ENCODE measurements at regions not wholly inside any gene's neighbourhood (a gene's known extent, or its start where the extent isn't known, plus 50 kb on each side); places are given as distances from the start of the nearest gene placed in this dataset.
A peak's percentile ranks its signal among the peaks of the same experiment; 100 is the strongest.

DNA sequence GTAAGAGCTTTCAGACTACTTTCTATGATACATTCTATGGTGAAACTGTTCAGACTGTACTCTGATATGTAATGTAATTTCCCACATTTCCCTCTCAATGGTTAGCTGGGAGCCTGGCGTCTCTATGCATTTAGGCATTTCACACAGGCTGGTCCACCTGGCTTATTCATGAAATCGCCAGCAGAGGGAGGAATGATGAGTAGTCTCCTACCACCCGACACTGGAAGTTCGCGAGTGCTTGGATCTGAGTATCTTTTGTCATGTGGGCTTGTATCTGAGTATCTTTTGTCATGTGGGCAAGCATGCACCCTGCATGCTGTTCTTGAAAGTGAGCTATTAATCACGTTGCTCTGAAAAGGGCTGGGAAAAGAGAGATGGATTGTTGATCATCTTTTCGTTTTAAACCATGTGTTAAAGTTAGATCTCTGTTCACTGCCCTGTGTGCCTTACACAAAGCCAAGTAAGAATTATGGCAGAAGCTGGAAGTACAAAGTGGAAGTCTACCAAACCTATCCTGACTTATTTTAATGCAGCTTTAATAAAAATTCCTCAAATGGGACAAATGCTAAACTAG, 235.0 kb downstream of the ATP23 start:
- no peaks in the 10 kb centered on the region for H3K4me1 Mint-ChIP-seq
- ATAC-seq, result no peak
- ChIA-PET POLR2A (no interaction called here), CTCF (interaction anchor here (0.5 to 1.2 kb wide), 2 partner anchors 87 to 254 kb away, joined by 3 read pairs; no protein-coding TSS in a partner anchor)
- H3K27ac Mint-ChIP-seq, result no peak overlapping the region
- no peaks in the 10 kb centered on the region for H3K36me3 Mint-ChIP-seq (ENCODE audit: low read depth)
- intact Hi-C loops (cut with DNase I, micrococcal nuclease), result no loop called here
- no peaks in the 10 kb centered on the region for H3K9me3 Mint-ChIP-seq (ENCODE audit: low read depth)
- peaks cover 18% of the 10 kb centered on the region for H3K27me3 Mint-ChIP-seq
- H3K4me3 Mint-ChIP-seq, result no peak overlapping the region
- peak; percentile 5 for DNase-seq

DNA sequence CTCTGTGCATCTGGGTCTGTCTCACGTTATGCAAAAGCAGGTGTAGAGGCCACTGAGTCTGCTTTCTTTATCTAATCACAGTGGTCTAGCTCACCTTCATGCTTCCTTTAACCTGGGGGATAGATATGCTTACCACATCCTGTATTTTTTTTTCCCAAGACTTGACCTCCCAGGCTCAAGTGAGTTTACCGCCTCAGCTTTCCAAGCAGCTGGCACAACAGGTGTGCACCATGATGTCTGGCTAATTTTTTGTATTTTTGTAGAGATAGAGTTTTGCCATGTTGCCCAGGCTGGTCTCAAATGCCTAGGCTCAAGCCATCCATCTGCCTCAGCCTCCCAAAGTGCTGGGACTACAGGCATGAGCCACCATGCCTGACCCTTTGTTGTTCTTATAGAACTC, 236.0 kb downstream of the ATP23 start:
- no peaks in the 10 kb centered on the region for H3K4me1 Mint-ChIP-seq
- ATAC-seq (no peak), DNase-seq (no peak)
- H3K27me3 Mint-ChIP-seq, result peaks cover 18% of the 10 kb centered on the region
- no peak overlapping the region for H3K4me3 Mint-ChIP-seq
- no peak overlapping the region for H3K27ac Mint-ChIP-seq
- ChIA-PET POLR2A (no interaction called here), CTCF (interaction anchor here (1.2 kb wide), 1 partner anchor 255 kb away, joined by 3 read pairs; no protein-coding TSS in a partner anchor)
- H3K36me3 Mint-ChIP-seq (ENCODE audit: low read depth), result no peaks in the 10 kb centered on the region
- no peaks in the 10 kb centered on the region for H3K9me3 Mint-ChIP-seq (ENCODE audit: low read depth)
- intact Hi-C loops (cut with DNase I, micrococcal nuclease), result no loop called here

DNA sequence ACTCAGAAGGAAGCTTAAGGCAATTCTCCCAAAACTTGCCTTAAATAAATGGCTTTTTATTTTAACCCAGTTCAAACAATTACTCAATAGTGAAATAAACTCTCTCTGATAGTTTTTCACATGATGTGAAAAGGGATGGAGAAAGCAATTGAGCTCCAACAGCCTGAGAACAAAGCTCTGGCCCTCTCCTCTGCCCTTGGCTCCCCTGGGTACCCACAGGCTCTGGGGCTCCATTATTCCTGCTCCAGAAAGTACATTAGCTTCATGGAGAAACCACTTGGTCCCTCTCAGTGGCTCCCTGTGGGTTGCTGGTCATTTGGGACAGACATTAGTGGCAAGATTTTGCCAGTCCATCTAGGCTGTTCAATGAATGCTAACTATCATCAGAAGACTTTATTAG, 242.8 kb downstream of the ATP23 start:
- H3K36me3 Mint-ChIP-seq (ENCODE audit: low read depth), result no peaks in the 10 kb centered on the region
- H3K4me3 Mint-ChIP-seq, result no peak overlapping the region
- CTCF ChIA-PET, result no interaction called here
- intact Hi-C loops (cut with DNase I, micrococcal nuclease), result no loop called here
- H3K4me1 Mint-ChIP-seq, result no peaks in the 10 kb centered on the region
- ATAC-seq (no peak), DNase-seq (no peak)
- POLR2A ChIA-PET, result no interaction called here
- H3K27me3 Mint-ChIP-seq, result peaks cover 5% of the 10 kb centered on the region
- H3K9me3 Mint-ChIP-seq (ENCODE audit: low read depth), result peaks cover 6% of the 10 kb centered on the region
- H3K27ac Mint-ChIP-seq, result no peak overlapping the region

DNA sequence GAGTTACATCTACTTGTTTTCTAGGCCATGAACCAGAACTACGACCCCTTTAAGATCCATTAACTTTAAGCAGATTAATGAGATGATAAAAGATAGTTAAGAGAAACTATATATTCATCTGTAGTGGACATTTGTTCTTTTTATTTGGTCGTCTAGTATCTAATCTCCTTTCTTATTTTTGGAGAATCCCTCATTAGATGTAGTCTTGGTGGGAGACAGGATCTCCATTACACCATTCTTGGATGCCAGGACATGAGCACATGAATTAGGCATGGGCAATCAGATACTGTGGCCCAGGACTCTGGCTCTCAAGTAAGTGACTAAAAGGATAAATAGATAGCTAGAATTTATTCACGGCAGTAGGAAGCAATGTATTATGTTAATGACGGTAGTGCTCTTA, 245.0 kb downstream of the ATP23 start:
- Mint-ChIP-seq H3K9me3 (ENCODE audit: low read depth) (peaks cover 6% of the 10 kb centered on the region), H3K4me1 (no peaks in the 10 kb centered on the region), H3K27ac (no peak overlapping the region), H3K27me3 (peaks cover 2% of the 10 kb centered on the region), H3K4me3 (no peak overlapping the region), H3K36me3 (ENCODE audit: low read depth) (no peaks in the 10 kb centered on the region)
- intact Hi-C loops (cut with DNase I, micrococcal nuclease), result loop anchor here in 1 of 2 experiments (5.0 kb wide), 1 partner anchor 51 kb away; no protein-coding TSS in a partner anchor
- ATAC-seq (no peak), DNase-seq (no peak)
- CTCF ChIA-PET, result no interaction called here
- POLR2A ChIA-PET, result no interaction called here

DNA sequence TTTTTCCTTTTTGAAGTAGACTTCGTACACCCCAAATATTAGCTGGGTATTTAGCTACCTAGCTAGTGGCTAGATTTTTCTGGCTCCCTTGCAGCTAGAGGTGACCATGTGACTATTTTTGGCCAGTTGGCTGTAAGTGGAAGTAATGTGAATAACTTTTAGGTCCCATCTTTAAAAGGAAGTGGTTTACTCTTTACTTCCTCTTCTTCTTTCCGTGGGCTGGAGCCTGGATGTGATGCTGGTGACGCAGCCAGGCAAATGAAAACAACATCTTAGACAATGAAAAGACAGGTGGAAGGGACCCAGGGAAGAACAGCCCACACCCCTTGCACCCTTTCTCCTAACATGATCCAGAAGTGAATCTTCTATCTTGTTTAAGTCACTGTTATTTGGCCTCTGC, 245.5 kb downstream of the ATP23 start:
- Mint-ChIP-seq H3K27me3 (peaks cover 2% of the 10 kb centered on the region), H3K9me3 (ENCODE audit: low read depth) (peaks cover 6% of the 10 kb centered on the region), H3K36me3 (ENCODE audit: low read depth) (no peaks in the 10 kb centered on the region), H3K27ac (no peak overlapping the region), H3K4me1 (no peaks in the 10 kb centered on the region), H3K4me3 (no peak overlapping the region)
- intact Hi-C loops (cut with DNase I, micrococcal nuclease), result loop anchor here in 1 of 2 experiments (5.0 kb wide), 1 partner anchor 50 kb away; no protein-coding TSS in a partner anchor
- CTCF ChIA-PET, result no interaction called here
- POLR2A ChIA-PET, result no interaction called here
- no peak for DNase-seq
- no peak for ATAC-seq

DNA sequence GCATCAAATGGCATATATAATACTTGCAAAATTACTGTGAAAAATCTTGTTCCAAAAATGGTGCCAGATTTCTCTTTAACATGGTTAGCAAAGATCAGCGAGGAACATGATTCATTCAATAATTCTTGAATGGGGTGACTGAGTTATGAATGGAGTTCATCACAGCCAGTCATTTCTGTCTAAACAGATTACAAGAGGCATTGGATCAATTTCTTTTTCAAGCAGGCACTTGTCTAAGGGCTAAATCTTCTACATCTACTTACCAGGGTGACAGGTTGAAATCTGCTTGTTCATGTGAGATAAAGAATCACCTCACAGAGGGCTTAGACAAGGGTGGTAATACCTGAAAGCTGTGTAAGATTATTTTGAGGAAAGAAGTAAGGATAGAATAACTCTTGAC, 247.7 kb downstream of the ATP23 start:
- H3K9me3 Mint-ChIP-seq (ENCODE audit: low read depth), result peaks cover 6% of the 10 kb centered on the region
- ChIA-PET POLR2A (no interaction called here), CTCF (no interaction called here)
- peaks cover 4% of the 10 kb centered on the region for H3K27me3 Mint-ChIP-seq
- intact Hi-C loops (cut with DNase I, micrococcal nuclease), result loop anchor here in 1 of 2 experiments (5.0 kb wide), 1 partner anchor 48 kb away; no protein-coding TSS in a partner anchor
- no peak overlapping the region for H3K4me3 Mint-ChIP-seq
- H3K4me1 Mint-ChIP-seq, result no peaks in the 10 kb centered on the region
- no peak overlapping the region for H3K27ac Mint-ChIP-seq
- DNase-seq, result no peak
- no peaks in the 10 kb centered on the region for H3K36me3 Mint-ChIP-seq (ENCODE audit: low read depth)
- ATAC-seq, result no peak

DNA sequence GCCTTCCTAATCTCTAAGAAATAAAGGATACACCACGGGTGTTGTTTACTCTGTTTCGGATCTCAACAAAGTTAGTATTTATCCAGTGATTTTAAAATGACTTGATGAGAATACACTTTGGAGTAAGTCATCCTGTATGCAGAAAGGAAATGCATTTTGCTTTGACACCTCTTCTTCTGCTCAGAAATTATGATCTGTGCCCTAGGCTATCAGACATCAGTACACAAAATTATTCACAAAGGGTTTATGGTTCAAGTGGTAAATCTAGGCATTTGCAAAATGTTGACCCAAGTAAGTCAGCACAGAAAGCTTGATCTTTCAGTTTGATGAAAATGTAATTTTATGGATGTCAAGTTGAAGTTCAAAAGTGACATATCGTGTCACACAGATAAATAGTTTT, 248.5 kb downstream of the ATP23 start:
- no peaks in the 10 kb centered on the region for H3K4me1 Mint-ChIP-seq
- ChIA-PET POLR2A (no interaction called here), CTCF (no interaction called here)
- no peaks in the 10 kb centered on the region for H3K36me3 Mint-ChIP-seq (ENCODE audit: low read depth)
- no peak overlapping the region for H3K4me3 Mint-ChIP-seq
- intact Hi-C loops (cut with DNase I, micrococcal nuclease), result loop anchor here in 1 of 2 experiments (5.0 kb wide), 1 partner anchor 47 kb away; no protein-coding TSS in a partner anchor
- DNase-seq (no peak), ATAC-seq (no peak)
- H3K27me3 Mint-ChIP-seq, result peaks cover 8% of the 10 kb centered on the region
- H3K27ac Mint-ChIP-seq, result no peak overlapping the region
- H3K9me3 Mint-ChIP-seq (ENCODE audit: low read depth), result peaks cover 6% of the 10 kb centered on the region

DNA sequence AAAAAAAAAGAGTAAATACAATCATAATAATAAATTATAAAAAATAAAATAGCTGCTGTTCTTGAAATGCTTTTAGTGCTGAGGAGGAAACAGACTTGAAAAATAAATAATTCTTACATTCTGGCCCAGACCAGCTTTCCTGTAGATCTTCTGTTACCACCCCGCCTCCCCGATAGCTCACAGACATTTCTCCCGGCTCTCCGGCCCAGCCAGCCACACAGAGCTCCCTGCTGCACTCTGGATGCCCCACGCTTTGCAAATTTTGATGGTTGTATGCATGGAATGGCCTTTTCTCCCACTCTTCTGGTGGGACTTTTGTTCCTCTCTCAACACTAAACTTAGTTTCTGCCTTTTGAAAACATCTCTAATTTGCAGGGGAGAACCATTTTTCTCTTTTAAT, 249.3 kb downstream of the ATP23 start:
- no peak for ATAC-seq
- Mint-ChIP-seq H3K9me3 (ENCODE audit: low read depth) (peaks cover 4% of the 10 kb centered on the region), H3K36me3 (ENCODE audit: low read depth) (no peaks in the 10 kb centered on the region), H3K27ac (no peak overlapping the region), H3K27me3 (peaks cover 8% of the 10 kb centered on the region), H3K4me1 (no peaks in the 10 kb centered on the region), H3K4me3 (no peak overlapping the region)
- no peak for DNase-seq
- intact Hi-C loops (cut with DNase I, micrococcal nuclease), result no loop called here
- ChIA-PET CTCF (no interaction called here), POLR2A (no interaction called here)

DNA sequence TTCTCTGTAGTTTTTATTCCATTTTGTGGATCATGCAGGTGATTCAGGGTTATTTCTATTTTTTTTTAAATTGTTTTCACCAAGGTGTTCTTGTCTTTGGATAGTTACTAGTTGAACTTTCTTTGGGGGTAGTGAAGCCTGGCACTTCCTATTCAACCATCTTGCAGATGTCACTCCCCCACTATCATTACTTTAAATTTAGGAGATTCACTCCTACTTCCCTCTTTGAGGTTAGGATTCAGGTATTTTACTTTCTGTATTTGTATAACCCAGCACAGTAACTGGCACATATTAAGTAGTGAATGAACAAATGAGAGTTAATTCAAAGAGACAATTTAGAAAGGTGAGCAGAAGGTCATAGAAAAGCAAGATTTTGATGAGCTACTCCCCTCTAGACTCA, 255.6 kb downstream of the ATP23 start:
- intact Hi-C loops (cut with DNase I, micrococcal nuclease), result no loop called here
- Mint-ChIP-seq H3K36me3 (ENCODE audit: low read depth) (no peaks in the 10 kb centered on the region), H3K4me3 (no peak overlapping the region), H3K9me3 (ENCODE audit: low read depth) (no peaks in the 10 kb centered on the region), H3K27ac (no peak overlapping the region), H3K4me1 (no peaks in the 10 kb centered on the region), H3K27me3 (peaks cover 21% of the 10 kb centered on the region)
- DNase-seq, result no peak
- ATAC-seq, result no peak
- CTCF ChIA-PET, result no interaction called here
- POLR2A ChIA-PET, result no interaction called here

DNA sequence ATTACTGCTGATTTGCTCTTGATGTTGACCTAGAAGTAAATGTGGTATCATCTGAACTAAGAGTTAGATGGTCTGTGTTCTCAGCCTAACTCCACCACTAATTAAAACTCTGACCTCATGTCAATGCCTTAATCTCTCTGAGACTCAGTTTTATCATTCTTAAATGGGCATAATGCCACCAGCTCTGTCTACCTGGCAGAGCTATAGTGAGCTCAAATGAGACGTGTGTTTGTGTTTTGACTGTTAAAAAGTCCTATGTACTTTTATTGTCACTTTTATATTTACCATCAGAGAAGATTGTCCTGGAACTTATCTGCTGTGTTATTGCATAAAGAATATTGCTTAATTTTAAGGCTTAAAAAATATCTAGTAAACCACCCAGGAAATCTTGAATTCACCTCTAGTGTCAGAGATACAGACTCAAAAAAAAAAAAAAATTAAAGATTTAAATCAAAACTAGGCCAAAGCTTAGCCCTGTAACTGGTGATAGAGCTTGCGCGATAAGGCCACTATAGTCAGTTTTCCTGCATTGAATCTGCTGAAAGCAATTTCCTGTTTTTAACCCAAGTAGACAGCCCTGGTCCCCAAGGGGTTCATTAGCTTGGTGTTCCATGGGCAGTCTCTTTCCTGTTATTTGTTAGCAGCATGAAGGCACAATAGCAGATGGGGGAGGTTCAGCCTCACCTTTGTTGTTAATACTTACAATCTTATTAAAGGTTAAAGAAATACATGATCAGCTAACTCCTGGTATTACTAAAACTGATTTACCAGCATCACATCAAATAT, 261.8 kb downstream of the ATP23 start:
- ATAC-seq (no peak), DNase-seq (no peak)
- Mint-ChIP-seq H3K4me1 (no peaks in the 10 kb centered on the region), H3K4me3 (no peak overlapping the region), H3K27ac (no peak overlapping the region), H3K9me3 (ENCODE audit: low read depth) (no peaks in the 10 kb centered on the region), H3K36me3 (ENCODE audit: low read depth) (no peaks in the 10 kb centered on the region), H3K27me3 (peaks cover 5% of the 10 kb centered on the region)
- CTCF ChIA-PET, result interaction anchor here (0.6 kb wide), 1 partner anchor 377 kb away, joined by 3 read pairs; no protein-coding TSS in a partner anchor
- POLR2A ChIA-PET, result no interaction called here
- intact Hi-C loops (cut with DNase I, micrococcal nuclease), result no loop called here

DNA sequence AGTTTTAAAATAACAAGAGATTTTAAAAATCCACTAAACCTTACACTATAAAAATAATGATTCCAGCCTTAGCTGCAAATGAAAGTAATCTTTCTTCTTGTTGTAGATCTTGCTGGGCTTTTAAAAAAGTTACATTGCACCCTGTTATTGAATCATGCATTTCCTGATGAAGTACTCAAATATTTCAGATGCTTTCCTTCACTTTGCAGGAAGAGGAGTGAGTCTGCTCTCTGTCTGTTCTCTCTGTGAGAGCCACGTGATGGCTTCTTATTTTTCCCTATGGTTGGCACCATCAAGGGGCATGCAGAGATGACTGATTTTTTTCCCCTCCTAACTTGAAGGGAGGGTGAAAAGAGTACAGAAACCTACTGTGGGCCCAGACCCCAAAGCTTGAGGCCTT, 262.7 kb downstream of the ATP23 start:
- intact Hi-C loops (cut with DNase I, micrococcal nuclease), result no loop called here
- H3K27ac Mint-ChIP-seq, result no peak overlapping the region

DNA sequence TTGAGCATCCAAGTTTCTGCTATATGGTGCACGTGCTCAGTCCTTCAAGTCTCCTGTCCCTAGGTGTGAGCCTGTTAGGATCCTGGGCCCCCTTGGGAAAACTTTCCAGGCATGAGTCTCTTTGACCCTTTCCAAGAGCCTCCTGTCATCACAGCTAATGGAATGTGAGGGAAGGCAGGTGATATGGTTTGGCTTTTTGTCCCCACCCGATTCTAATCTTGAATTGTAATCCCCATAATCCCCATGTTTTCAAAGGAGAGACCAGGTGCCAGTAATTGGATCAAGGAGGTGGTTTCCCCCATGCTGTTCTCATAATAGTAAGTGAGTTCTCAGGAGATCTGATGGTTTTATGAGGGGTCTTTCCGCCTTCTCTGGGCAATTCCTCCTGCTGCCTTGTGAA, 265.5 kb downstream of the ATP23 start:
- Mint-ChIP-seq H3K36me3 (ENCODE audit: low read depth) (no peaks in the 10 kb centered on the region), H3K27me3 (no peaks in the 10 kb centered on the region), H3K4me3 (no peak overlapping the region), H3K4me1 (no peaks in the 10 kb centered on the region), H3K9me3 (ENCODE audit: low read depth) (no peaks in the 10 kb centered on the region), H3K27ac (no peak overlapping the region)
- no peak for DNase-seq
- ChIA-PET CTCF (no interaction called here), POLR2A (interaction anchor here (0.6 kb wide), 1 partner anchor 41 kb away, joined by 5 read pairs; no protein-coding TSS in a partner anchor)
- ATAC-seq, result no peak
- intact Hi-C loops (cut with DNase I, micrococcal nuclease), result no loop called here

More for the DNA sequence above, 262.7 kb downstream of the ATP23 start:
- CTCF ChIA-PET, result no interaction called here
- Mint-ChIP-seq H3K4me1 (no peaks in the 10 kb centered on the region), H3K4me3 (no peak overlapping the region), H3K9me3 (ENCODE audit: low read depth) (no peaks in the 10 kb centered on the region), H3K27me3 (peaks cover 5% of the 10 kb centered on the region), H3K36me3 (ENCODE audit: low read depth) (no peaks in the 10 kb centered on the region)
- DNase-seq, result no peak
- POLR2A ChIA-PET, result no interaction called here
- ATAC-seq, result no peak

Data from activated CD4-positive, alpha-beta T cell treated with anti-CD3 and anti-CD28 coated beads for 36 hours (primary cell).